ENCODE measurements at regions not wholly inside any gene's neighbourhood (a gene's known extent, or its start where the extent isn't known, plus 50 kb on each side); places are given as distances from the start of the nearest gene placed in this dataset.

DNA sequence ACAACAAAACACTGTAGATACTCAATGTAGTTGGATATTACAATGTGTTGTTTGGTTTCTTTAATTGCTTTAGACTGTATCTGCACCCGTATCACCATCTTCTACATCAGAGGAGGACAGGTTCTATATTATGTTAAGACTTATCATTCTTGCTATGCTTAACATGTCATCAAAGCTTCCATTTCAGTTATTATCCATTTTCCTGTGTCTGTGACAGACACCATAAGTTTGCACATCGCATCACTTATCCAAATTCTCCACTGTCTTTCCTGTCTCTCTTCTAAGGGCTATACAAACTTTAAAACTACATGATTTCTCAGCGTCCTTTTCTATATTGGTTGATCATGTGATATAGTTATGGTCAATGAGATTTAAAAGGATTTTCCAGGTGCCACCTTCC, 719.0 kb downstream of the TBC1D32 start:
- DNase-seq (ENCODE audit: low spot score): no peak
- Mint-ChIP-seq H3K9me3 (no peaks in the 10 kb centered on the region), H3K4me3 (no peak overlapping the region), H3K36me3 (ENCODE audit: low read depth) (no peaks in the 10 kb centered on the region), H3K27me3 (ENCODE audit: low read depth) (no peaks in the 10 kb centered on the region), H3K4me1 (ENCODE audit: low read depth) (no peaks in the 10 kb centered on the region), H3K27ac (no peak overlapping the region)

DNA sequence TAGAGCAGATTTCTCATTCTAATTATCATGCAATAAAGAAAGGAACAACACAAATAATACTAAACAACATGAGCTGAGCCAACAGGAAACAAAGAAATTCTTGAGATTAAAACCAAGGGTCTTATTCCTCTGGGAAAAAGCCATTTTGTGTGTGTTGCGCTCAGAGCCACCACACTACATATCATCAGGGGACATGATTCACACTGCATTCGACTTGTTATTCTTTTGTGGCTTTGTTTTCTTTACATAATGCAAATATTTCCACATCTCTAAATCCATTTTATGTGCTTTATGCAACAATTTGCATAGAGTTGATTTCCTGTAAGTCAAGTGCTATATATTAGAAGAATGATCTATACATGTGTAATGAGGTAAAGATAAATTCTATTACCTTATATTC, 719.6 kb downstream of the TBC1D32 start:
- H3K4me3 Mint-ChIP-seq: no peak overlapping the region
- H3K36me3 Mint-ChIP-seq (ENCODE audit: low read depth): no peaks in the 10 kb centered on the region
- no peaks in the 10 kb centered on the region for H3K27me3 Mint-ChIP-seq (ENCODE audit: low read depth)
- H3K4me1 Mint-ChIP-seq (ENCODE audit: low read depth): no peaks in the 10 kb centered on the region
- DNase-seq (ENCODE audit: low spot score): no peak
- no peak overlapping the region for H3K27ac Mint-ChIP-seq
- no peaks in the 10 kb centered on the region for H3K9me3 Mint-ChIP-seq

GRCh38 chr6:120608826-120609225, 725.5 kb downstream of the TBC1D32 start:
- Mint-ChIP-seq H3K9me3 (no peaks in the 10 kb centered on the region), H3K27ac (no peak overlapping the region), H3K4me1 (ENCODE audit: low read depth) (no peaks in the 10 kb centered on the region), H3K27me3 (ENCODE audit: low read depth) (no peaks in the 10 kb centered on the region), H3K36me3 (ENCODE audit: low read depth) (no peaks in the 10 kb centered on the region), H3K4me3 (no peak overlapping the region)
- no peak for DNase-seq (ENCODE audit: low spot score)

GRCh38 chr6:120606743-120607142, 727.5 kb downstream of the TBC1D32 start:
- H3K4me3 Mint-ChIP-seq: no peak overlapping the region
- H3K36me3 Mint-ChIP-seq (ENCODE audit: low read depth): no peaks in the 10 kb centered on the region
- no peak overlapping the region for H3K27ac Mint-ChIP-seq
- H3K9me3 Mint-ChIP-seq: no peaks in the 10 kb centered on the region
- no peaks in the 10 kb centered on the region for H3K4me1 Mint-ChIP-seq (ENCODE audit: low read depth)
- H3K27me3 Mint-ChIP-seq (ENCODE audit: low read depth): no peaks in the 10 kb centered on the region
- no peak for DNase-seq (ENCODE audit: low spot score)

DNA sequence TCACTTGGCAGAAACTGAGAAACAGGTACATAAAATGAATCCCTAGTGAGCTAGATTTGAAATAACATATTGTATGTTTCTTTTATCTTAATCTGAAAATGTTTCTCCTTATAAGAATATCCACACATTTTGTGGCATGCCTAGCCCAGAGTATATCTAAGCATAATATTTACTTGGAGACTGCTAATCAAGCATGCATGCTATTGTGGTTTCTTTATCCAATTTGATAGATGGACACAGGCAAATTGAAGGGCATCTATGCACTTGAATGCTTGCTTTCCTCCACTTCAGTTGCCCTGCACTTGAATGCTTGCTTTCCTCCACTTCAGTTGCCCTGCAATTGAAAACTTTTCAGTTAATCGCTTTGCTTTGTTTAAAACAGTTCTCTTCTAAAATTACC, 729.8 kb downstream of the TBC1D32 start:
- no peaks in the 10 kb centered on the region for H3K36me3 Mint-ChIP-seq (ENCODE audit: low read depth)
- H3K4me1 Mint-ChIP-seq (ENCODE audit: low read depth): no peaks in the 10 kb centered on the region
- no peaks in the 10 kb centered on the region for H3K27me3 Mint-ChIP-seq (ENCODE audit: low read depth)
- H3K9me3 Mint-ChIP-seq: no peaks in the 10 kb centered on the region
- H3K4me3 Mint-ChIP-seq: no peak overlapping the region
- no peak overlapping the region for H3K27ac Mint-ChIP-seq
- DNase-seq (ENCODE audit: low spot score): no peak

DNA sequence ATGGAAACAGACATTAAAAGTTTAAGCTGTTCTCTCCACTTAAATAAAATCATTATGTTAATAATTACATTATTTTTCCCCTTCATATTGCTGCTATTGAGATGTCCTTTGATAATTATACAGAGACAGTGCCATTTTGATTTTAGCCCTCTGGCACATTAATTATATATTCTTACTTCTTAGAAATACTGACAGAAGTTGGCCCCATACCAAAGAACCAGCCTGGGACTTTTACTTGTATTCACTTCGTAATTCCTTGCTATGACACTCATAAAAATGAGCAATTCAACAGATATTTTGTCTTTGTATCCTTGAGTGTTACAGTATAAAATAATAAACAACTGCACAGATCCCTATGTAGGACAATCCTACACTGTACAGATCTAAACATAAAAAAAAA, 743.7 kb downstream of the TBC1D32 start:
- Mint-ChIP-seq H3K9me3 (no peaks in the 10 kb centered on the region), H3K4me3 (no peak overlapping the region), H3K36me3 (ENCODE audit: low read depth) (no peaks in the 10 kb centered on the region), H3K27ac (no peak overlapping the region), H3K4me1 (ENCODE audit: low read depth) (no peaks in the 10 kb centered on the region), H3K27me3 (ENCODE audit: low read depth) (no peaks in the 10 kb centered on the region)
- DNase-seq (ENCODE audit: low spot score): no peak

DNA sequence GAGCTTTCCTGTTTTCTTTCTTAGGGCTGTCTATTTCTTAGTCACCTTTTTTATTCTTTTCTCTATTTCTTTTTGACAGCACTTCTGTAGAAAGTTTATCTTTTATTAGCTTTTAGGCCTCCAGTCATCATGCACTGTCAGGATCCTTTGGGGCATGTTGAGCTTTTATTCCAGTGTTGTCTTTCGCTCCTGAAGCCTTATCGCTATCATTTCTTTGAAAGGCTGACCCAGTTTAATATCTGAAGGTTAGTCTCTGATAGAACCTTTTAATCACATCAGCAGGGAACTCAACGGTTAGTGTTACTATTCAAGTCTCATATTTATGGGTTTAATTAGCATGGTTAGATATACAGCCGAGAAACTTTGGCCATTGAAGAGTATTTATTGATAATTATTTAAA, 745.9 kb downstream of the TBC1D32 start:
- Mint-ChIP-seq H3K27me3 (ENCODE audit: low read depth) (no peaks in the 10 kb centered on the region), H3K4me3 (no peak overlapping the region), H3K27ac (no peak overlapping the region), H3K9me3 (peaks cover under 1% of the 10 kb centered on the region), H3K4me1 (ENCODE audit: low read depth) (no peaks in the 10 kb centered on the region), H3K36me3 (ENCODE audit: low read depth) (no peaks in the 10 kb centered on the region)
- no peak for DNase-seq (ENCODE audit: low spot score)

DNA sequence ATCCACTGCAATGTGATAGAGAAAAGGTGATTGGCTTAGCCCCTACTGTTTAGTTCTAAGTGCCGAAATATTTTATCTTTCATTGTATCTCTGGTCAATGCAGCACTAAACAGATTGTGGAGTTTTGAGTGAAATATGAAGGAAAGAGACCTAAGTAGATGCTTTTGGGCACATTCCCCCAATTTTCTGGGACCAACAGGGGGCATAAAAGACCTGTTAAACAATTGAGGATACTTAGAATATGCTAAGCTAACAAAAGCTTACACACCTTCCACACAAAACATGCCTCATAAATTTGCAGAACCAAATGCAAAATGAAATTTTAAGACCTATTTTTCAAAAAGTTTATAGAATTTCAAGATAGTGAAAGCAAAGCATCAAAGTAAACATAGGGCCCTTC, 746.9 kb downstream of the TBC1D32 start:
- no peaks in the 10 kb centered on the region for H3K36me3 Mint-ChIP-seq (ENCODE audit: low read depth)
- H3K9me3 Mint-ChIP-seq: peaks cover 6% of the 10 kb centered on the region
- DNase-seq (ENCODE audit: low spot score): no peak
- no peaks in the 10 kb centered on the region for H3K4me1 Mint-ChIP-seq (ENCODE audit: low read depth)
- H3K27me3 Mint-ChIP-seq (ENCODE audit: low read depth): no peaks in the 10 kb centered on the region
- H3K4me3 Mint-ChIP-seq: no peak overlapping the region
- H3K27ac Mint-ChIP-seq: no peak overlapping the region

DNA sequence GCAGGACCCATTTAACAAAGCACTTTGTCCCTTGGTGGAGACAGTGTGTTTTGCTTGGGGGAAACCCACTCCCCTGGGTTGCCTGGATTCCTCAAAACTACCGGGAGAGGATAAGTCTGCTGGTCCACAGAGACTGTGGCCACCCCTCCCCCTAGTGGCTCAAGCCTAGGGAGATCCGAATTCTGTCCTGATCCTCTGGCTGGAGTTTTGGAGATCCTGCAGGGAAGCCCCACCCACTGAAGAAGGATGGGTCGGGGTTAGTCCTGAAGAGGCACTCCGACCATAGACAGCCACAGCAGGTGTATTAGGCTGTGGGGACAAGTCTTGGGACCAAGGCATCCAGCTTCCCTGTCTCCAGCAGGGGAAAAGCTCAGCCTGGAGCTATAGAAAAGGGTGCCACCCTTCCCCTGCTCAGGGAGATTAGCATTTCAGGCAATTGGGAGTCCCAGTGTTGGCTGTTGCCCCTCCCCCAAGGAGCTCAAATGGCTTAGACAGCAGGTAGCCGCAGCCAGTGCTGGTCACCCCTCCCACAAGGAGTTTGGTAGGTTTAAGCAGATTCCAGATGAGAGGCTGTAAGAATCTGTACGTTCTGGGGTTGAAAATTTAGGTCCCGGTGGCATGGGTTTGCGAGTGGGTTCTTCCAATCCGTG, 750.0 kb downstream of the TBC1D32 start:
- DNase-seq (ENCODE audit: low spot score): no peak
- no peaks in the 10 kb centered on the region for H3K4me1 Mint-ChIP-seq (ENCODE audit: low read depth)

DNA sequence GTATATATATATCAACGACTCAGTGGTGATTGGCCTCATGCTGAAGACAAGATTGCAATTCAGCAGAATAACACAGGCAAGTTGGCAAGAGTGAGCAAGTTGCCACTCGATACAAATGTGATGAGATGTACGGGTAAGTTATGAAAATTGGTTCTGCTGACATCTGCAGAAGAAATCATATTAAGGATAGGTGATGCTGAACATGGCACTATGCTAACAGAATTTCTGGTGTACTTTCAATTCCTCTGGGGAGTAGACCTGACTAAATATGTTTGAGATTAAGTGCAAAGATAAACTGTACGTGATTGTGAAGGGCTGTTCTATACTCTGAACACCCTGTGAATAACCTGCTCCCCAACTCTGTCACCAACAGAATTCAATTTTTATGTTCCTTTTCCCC, 758.2 kb downstream of the TBC1D32 start:
- Mint-ChIP-seq H3K36me3 (ENCODE audit: low read depth) (no peaks in the 10 kb centered on the region), H3K4me3 (no peak overlapping the region), H3K27me3 (ENCODE audit: low read depth) (no peaks in the 10 kb centered on the region), H3K4me1 (ENCODE audit: low read depth) (no peaks in the 10 kb centered on the region), H3K27ac (no peak overlapping the region), H3K9me3 (no peaks in the 10 kb centered on the region)
- DNase-seq (ENCODE audit: low spot score): no peak

More for the DNA sequence above, 750.0 kb downstream of the TBC1D32 start:
- Mint-ChIP-seq H3K4me3 (no peak overlapping the region), H3K27ac (no peak overlapping the region), H3K27me3 (ENCODE audit: low read depth) (no peaks in the 10 kb centered on the region), H3K36me3 (ENCODE audit: low read depth) (no peaks in the 10 kb centered on the region), H3K9me3 (peaks cover 6% of the 10 kb centered on the region)

DNA sequence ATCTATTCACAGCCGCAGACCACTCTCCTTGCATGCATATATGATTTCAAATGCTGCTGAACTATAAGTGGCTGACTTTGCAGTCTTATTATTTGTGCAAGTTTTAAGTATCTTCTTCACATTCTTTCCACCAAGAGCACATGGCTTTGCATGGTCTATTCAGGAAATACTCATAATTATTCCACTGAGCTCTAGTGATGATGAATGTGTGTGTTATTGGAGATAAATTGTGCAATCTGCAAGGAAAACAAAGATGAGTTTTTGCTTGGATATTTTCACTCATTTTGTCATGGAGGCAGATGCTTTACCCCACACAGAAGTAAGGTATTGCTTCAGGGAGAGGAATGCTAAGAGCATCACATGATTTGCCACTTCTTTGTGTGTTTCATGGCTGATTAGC, 764.6 kb downstream of the TBC1D32 start:
- no peaks in the 10 kb centered on the region for H3K27me3 Mint-ChIP-seq (ENCODE audit: low read depth)
- no peak overlapping the region for H3K27ac Mint-ChIP-seq
- no peak overlapping the region for H3K4me3 Mint-ChIP-seq
- no peaks in the 10 kb centered on the region for H3K4me1 Mint-ChIP-seq (ENCODE audit: low read depth)
- no peaks in the 10 kb centered on the region for H3K36me3 Mint-ChIP-seq (ENCODE audit: low read depth)
- H3K9me3 Mint-ChIP-seq: no peaks in the 10 kb centered on the region
- no peak for DNase-seq (ENCODE audit: low spot score)

GRCh38 chr6:120564779-120565178, 769.5 kb downstream of the TBC1D32 start:
- DNase-seq (ENCODE audit: low spot score): no peak
- Mint-ChIP-seq H3K27me3 (ENCODE audit: low read depth) (no peaks in the 10 kb centered on the region), H3K4me3 (no peak overlapping the region), H3K9me3 (no peaks in the 10 kb centered on the region), H3K4me1 (ENCODE audit: low read depth) (no peaks in the 10 kb centered on the region), H3K36me3 (ENCODE audit: low read depth) (no peaks in the 10 kb centered on the region), H3K27ac (no peak overlapping the region)

DNA sequence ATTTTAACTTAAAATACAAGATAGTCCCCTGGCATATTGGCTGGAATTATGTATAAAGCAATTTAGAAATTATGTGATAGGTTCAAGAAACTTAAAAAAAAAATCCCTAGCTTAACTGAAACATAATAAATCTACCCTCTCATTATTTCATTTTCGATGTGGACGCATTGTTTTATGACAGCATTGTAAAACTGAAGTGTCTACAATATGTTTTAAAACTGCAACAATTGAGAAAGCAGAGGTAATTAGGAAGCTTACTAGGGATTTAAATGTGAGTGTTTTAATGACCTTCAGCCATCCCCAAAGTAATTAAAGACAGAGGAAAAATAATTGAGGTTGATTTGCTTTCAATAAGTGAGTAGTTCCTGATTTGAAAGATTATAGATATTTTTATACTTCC, 776.0 kb downstream of the TBC1D32 start:
- Mint-ChIP-seq H3K4me3 (no peak overlapping the region), H3K4me1 (ENCODE audit: low read depth) (no peaks in the 10 kb centered on the region), H3K36me3 (ENCODE audit: low read depth) (no peaks in the 10 kb centered on the region), H3K9me3 (no peaks in the 10 kb centered on the region), H3K27ac (no peak overlapping the region), H3K27me3 (ENCODE audit: low read depth) (no peaks in the 10 kb centered on the region)
- DNase-seq (ENCODE audit: low spot score): no peak

- no peak for DNase-seq (ENCODE audit: low spot score)
- Mint-ChIP-seq H3K36me3 (ENCODE audit: low read depth) (no peaks in the 10 kb centered on the region), H3K4me3 (no peak overlapping the region), H3K4me1 (ENCODE audit: low read depth) (no peaks in the 10 kb centered on the region), H3K27me3 (ENCODE audit: low read depth) (no peaks in the 10 kb centered on the region), H3K27ac (no peak overlapping the region), H3K9me3 (no peaks in the 10 kb centered on the region)
These were observed 776.7 kb downstream of the TBC1D32 start for GRCh38 chr6:120557554-120557953.

DNA sequence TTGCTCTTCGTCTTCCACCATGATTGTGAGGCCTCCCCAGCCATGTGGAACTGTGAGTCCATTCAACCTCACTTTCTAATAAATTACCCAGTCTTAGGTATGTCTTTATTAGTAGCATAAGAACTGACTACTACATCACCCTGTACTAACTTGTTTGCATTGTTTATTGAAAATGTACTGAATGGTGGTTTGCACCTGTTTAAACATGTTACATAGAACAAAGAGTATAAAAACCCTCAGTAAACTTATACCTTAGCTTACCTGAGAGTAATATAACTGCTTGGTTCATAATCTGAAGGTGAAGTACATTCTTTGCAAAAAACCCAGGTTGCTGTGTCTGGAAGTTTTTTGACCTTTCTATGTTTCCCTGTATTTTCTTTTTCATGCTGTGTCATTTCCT, 777.8 kb downstream of the TBC1D32 start:
- Mint-ChIP-seq H3K4me1 (ENCODE audit: low read depth) (no peaks in the 10 kb centered on the region), H3K36me3 (ENCODE audit: low read depth) (no peaks in the 10 kb centered on the region), H3K4me3 (no peak overlapping the region), H3K9me3 (no peaks in the 10 kb centered on the region), H3K27ac (no peak overlapping the region), H3K27me3 (ENCODE audit: low read depth) (no peaks in the 10 kb centered on the region)
- no peak for DNase-seq (ENCODE audit: low spot score)
